Gastroesophageal sphincter (tissue), 4 donors: ENCODE measurements at regions not wholly inside any gene's neighbourhood (a gene's known extent, or its start where the extent isn't known, plus 50 kb on each side); places are given as distances from the start of the nearest gene placed in this dataset.

Source experiments
- ATAC-seq: fragments of 150-250 bp; one replicate; pipeline ENCODE4 v1.9.1; 2016; ENCODE audit warnings: mild to moderate bottlenecking, moderate library complexity
- H3K27ac ChIP-seq, 4 donors: fragments of 200-600 bp; sonication (generic) in 3 of 4; 1 replicate in 3 of 4; 2 replicates in 1 of 4; pipeline ENCODE4 v1.5.1; 2016 to 2019
- H3K27me3 ChIP-seq: fragments of 200-600 bp; sonication (generic); one replicate; pipeline ENCODE4 v1.5.1; 2019
- H3K36me3 ChIP-seq, 2 donors: fragments of 200-600 bp; sonication (generic); one replicate each; pipeline ENCODE4 v1.5.1; 2019; ENCODE audit warnings: control low read depth in 1 of 2
- H3K4me1 ChIP-seq, 3 donors: fragments of 200-600 bp; sonication (generic); 1 replicate in 2 of 3; 2 replicates in 1 of 3; pipeline ENCODE4 v1.5.1; 2016 to 2019; ENCODE audit warnings: control low read depth in 2 of 3
- H3K4me3 ChIP-seq, 2 donors: fragments of 200-600 bp; sonication (generic); one replicate each; pipeline ENCODE4 v1.5.1; 2019; ENCODE audit warnings: mild to moderate bottlenecking in 1 of 2, moderate library complexity in 1 of 2
- H3K9me3 ChIP-seq, 3 donors: fragments of 200-600 bp; sonication (generic); one replicate each; pipeline ENCODE4 v1.5.1; 2017 to 2019; ENCODE audit warnings: control low read depth in 2 of 3
- CTCF ChIP-seq, 4 experiments: fragments of 200-600 bp in 2 of 4; fragments of 450-650 bp in 2 of 4; sonication (generic) in 1 of 4; IDR thresholded peaks; one replicate each; pipeline ENCODE4 v1.5.1; 2017 to 2019; ENCODE audit warnings: antibody characterized with exemption in 4 of 4, mild to moderate bottlenecking in 2 of 4, moderate library complexity in 2 of 4
- EP300 ChIP-seq: sonication (generic); formaldehyde crosslinking; IDR thresholded peaks from one replicate; pipeline ENCODE4 v1.6.1; 2017; ENCODE audit warnings: antibody characterized with exemption, mild to moderate bottlenecking
- POLR2A ChIP-seq, 2 donors: fragments of 450-650 bp; IDR thresholded peaks; one replicate each; pipeline ENCODE4 v1.6.1; 2017; ENCODE audit warnings: antibody characterized with exemption in 2 of 2, mild to moderate bottlenecking in 2 of 2, moderate library complexity in 1 of 2
- POLR2AphosphoS5 ChIP-seq: sonication (generic); formaldehyde crosslinking; IDR thresholded peaks from one replicate; pipeline ENCODE4 v1.6.1; 2017; ENCODE audit warnings: antibody characterized with exemption
- WGBS, 2 donors: methylation state at CpG; one replicate each; pipeline ENCODE4 v1.1.5; 2018; ENCODE audit warnings: low coverage in 1 of 2; 5-methylcytosine and 5-hydroxymethylcytosine counted together

- Histone ChIP-seq H3K27ac (no peak overlapping the region), H3K27me3 (no peaks in the 10 kb centered on the region), H3K36me3 (no peaks in the 10 kb centered on the region), H3K4me1 (no peaks in the 10 kb centered on the region), H3K4me3 (no peak overlapping the region), H3K9me3 (no peaks in the 10 kb centered on the region)
- 59 to 67% methylated on average over 3 of the region's 3 CpGs for WGBS, 2 donors
- no peak for ATAC-seq
- TF ChIP-seq POLR2AphosphoS5 (no peak), POLR2A (IDR thresholded peaks at IDR 0.05) (no peak), CTCF (IDR thresholded peaks at IDR 0.05) (no peak), EP300 (no peak)
These were observed 227.0 kb upstream of the POU2AF2 start for GRCh38 chr11:111018566-111018965.

GRCh38 chr11:111012491-111012890 is 233.0 kb upstream of the POU2AF2 start:
- TF ChIP-seq EP300 (no peak), POLR2A (IDR thresholded peaks at IDR 0.05) (no peak), CTCF (IDR thresholded peaks at IDR 0.05) (no peak), POLR2AphosphoS5 (no peak)
- H3K9me3 ChIP-seq = no peaks in the 10 kb centered on the region

GRCh38 chr11:111011275-111011594 is 234.3 kb upstream of the POU2AF2 start:
- H3K4me1 ChIP-seq = no peaks in the 10 kb centered on the region
- H3K27ac ChIP-seq = no peak overlapping the region
- H3K36me3 ChIP-seq = no peaks in the 10 kb centered on the region
- no peak for TF ChIP-seq POLR2AphosphoS5
- TF ChIP-seq CTCF (IDR thresholded peaks at IDR 0.05) = no peak
- no peak for TF ChIP-seq POLR2A (IDR thresholded peaks at IDR 0.05)
- TF ChIP-seq EP300 = no peak
- ATAC-seq = no peak
- H3K9me3 ChIP-seq = no peaks in the 10 kb centered on the region
- no peak overlapping the region for H3K4me3 ChIP-seq
- H3K27me3 ChIP-seq = no peaks in the 10 kb centered on the region

More at GRCh38 chr11:111012491-111012890, 233.0 kb upstream of the POU2AF2 start:
- Histone ChIP-seq H3K27ac (no peak overlapping the region), H3K27me3 (no peaks in the 10 kb centered on the region), H3K4me3 (no peak overlapping the region), H3K36me3 (no peaks in the 10 kb centered on the region), H3K4me1 (no peaks in the 10 kb centered on the region)
- ATAC-seq = no peak
- 71 to 79% methylated on average over 2 to 3 of the region's 3 CpGs for WGBS, 2 donors

- Histone ChIP-seq H3K36me3 (no peaks in the 10 kb centered on the region), H3K27ac (no peak overlapping the region), H3K4me1 (peaks cover 0 to 1% (median 0%) of the 10 kb centered on the region in 3 donors), H3K9me3 (no peaks in the 10 kb centered on the region), H3K27me3 (no peaks in the 10 kb centered on the region), H3K4me3 (no peak overlapping the region)
- no peak for ATAC-seq
- TF ChIP-seq CTCF (IDR thresholded peaks at IDR 0.05) (no peak), EP300 (no peak), POLR2AphosphoS5 (no peak), POLR2A (IDR thresholded peaks at IDR 0.05) (no peak)
- 93 to 94% methylated on average over 3 to 4 of the region's 6 CpGs for WGBS, 2 donors
These were observed 234.9 kb upstream of the POU2AF2 start for GRCh38 chr11:111010391-111011274.

- Histone ChIP-seq H3K36me3 (no peaks in the 10 kb centered on the region), H3K27me3 (no peaks in the 10 kb centered on the region), H3K4me3 (no peak overlapping the region), H3K9me3 (no peaks in the 10 kb centered on the region), H3K27ac (no peak overlapping the region), H3K4me1 (peaks cover 0 to 15% (median 0%) of the 10 kb centered on the region in 3 donors)
- ATAC-seq = no peak
- TF ChIP-seq POLR2A (IDR thresholded peaks at IDR 0.05) = no peak
- TF ChIP-seq CTCF (IDR thresholded peaks at IDR 0.05) = no peak
- TF ChIP-seq POLR2AphosphoS5 = no peak
- TF ChIP-seq EP300 = no peak
- WGBS, 2 donors = 77 to 89% methylated on average over 1 to 4 of the region's 4 CpGs
These were observed 239.3 kb upstream of the POU2AF2 start for GRCh38 chr11:111006227-111006626.
